Activated CD8-positive, alpha-beta memory T cell treated with anti-CD3 and anti-CD28 coated beads, Interleukin-2, amount 10 ng/mL, durations not matched to agents 7 days and 5 days (primary cell): ENCODE measurements at regions not wholly inside any gene's neighbourhood (a gene's known extent, or its start where the extent isn't known, plus 50 kb on each side); places are given as distances from the start of the nearest gene placed in this dataset.

ENCODE experiments used
- ATAC-seq: fragments of 150-1000 bp; cut with Tn5 transposase; one replicate; pipeline ENCODE4 v1.10.0; 2021; ENCODE audit warnings: moderate library complexity
- CTCF ChIA-PET: fragments of 350-600 bp; sonication (Branson Sonifier 250); formaldehyde crosslinking; loops from one replicate; lab custom pipeline; 2021; ENCODE audit warnings: antibody characterized with exemption; lab: Charles Lee
- DNase-seq: peaks from one replicate; pipeline ENCODE4 v3.0.0-alpha.2; 2020
- H3K27ac Mint-ChIP-seq: one replicate; pipeline ENCODE4 v1.8.0; 2021; ENCODE audit warnings: mild to moderate bottlenecking, mixed read lengths
- H3K27me3 Mint-ChIP-seq: one replicate; pipeline ENCODE4 v1.8.0; 2021; ENCODE audit warnings: mixed read lengths
- H3K36me3 Mint-ChIP-seq: one replicate; pipeline ENCODE4 v1.8.0; 2021; ENCODE audit warnings: mild to moderate bottlenecking, mixed read lengths
- H3K4me1 Mint-ChIP-seq: one replicate; pipeline ENCODE4 v1.8.0; 2021; ENCODE audit warnings: mixed read lengths
- H3K4me3 Mint-ChIP-seq: one replicate; pipeline ENCODE4 v1.8.0; 2021; ENCODE audit warnings: mild to moderate bottlenecking, moderate library complexity, mixed read lengths
- H3K9me3 Mint-ChIP-seq: one replicate; pipeline ENCODE4 v1.8.0; 2022; ENCODE audit warnings: low read depth, mixed read lengths

DNA sequence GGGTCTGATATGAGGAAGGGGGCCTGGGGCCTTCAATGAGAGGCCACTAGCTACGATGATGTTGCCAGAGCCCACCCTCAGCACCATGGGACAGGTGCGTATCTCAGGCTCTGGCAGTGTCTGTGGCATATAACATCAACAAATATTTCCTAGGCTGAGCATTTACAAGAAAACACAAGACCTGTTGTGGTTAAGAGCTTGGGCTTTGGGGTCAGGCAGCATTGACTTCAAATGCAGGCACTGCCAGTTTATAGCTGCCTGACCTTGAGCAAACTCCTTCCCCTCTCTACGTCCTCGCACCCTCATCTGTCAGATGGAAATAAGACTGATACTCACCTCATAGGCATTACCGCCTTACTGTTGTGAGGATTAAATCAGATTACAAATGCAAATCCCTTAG, 156.0 kb downstream of the KATNAL1 start:
- peak; percentile 61 for DNase-seq

DNA sequence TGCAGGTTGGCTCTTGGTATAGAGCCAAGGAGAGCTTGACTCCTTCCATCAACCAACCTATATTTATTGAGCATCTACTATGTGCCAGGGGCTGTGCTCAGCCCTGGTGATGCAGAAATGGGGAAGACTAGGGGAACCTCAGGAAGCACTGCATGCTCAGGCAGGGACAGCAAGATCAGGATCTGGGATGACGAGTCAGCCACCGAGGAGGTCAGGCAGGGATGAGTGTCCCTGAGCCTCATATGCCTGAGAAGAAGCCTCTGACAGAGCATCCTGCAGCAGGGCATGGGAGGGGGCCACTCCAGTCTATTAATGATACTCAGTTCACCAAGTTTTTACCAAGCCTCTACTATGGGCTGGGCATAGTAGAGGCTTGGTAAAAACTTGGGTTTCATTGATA, 158.1 kb downstream of the KATNAL1 start:
- CTCF ChIA-PET: interaction anchor here (9.5 to 10.5 kb wide), 2 partner anchors 8 to 16 kb away, joined by 62 to 146 read pairs; no protein-coding TSS in a partner anchor
- Mint-ChIP-seq H3K9me3 (peaks cover 2% of the 10 kb centered on the region), H3K4me1 (peaks cover 74% of the 10 kb centered on the region), H3K27ac (peak overlapping the region; percentile 87), H3K27me3 (no peaks in the 10 kb centered on the region), H3K4me3 (no peak overlapping the region), H3K36me3 (peaks cover 7% of the 10 kb centered on the region)
- DNase-seq: no peak
- no peak for ATAC-seq

More for the DNA sequence above, 156.0 kb downstream of the KATNAL1 start:
- Mint-ChIP-seq H3K9me3 (no peaks in the 10 kb centered on the region), H3K36me3 (no peaks in the 10 kb centered on the region), H3K27me3 (no peaks in the 10 kb centered on the region), H3K27ac (peak overlapping the region; percentile 37), H3K4me3 (no peak overlapping the region), H3K4me1 (peaks cover 65% of the 10 kb centered on the region)
- peak; percentile 8 for ATAC-seq
- CTCF ChIA-PET: interaction anchor here (0.7 to 12.9 kb wide), 3 partner anchors 18 to 148 kb away, joined by 3 to 185 read pairs (median 3); no protein-coding TSS in a partner anchor

DNA sequence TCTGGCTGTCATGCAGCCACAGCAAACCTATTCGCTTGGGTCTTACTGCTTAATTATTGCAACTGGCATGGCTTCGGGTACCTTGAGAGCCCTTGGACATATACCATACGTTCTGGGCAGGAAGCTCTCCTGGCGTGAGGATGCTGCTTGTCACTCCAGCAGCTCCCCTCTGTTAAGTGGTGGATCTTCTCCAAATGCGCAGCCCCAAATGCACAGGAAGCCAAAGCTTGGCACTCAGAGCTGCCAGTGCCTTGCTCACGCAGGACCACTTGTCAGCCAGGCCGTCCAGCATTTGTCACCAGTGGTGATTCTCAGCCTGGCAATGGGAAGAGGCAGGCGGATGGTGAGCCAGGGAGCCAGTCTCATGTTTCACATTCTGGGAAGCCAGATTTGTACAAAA, 158.6 kb downstream of the KATNAL1 start:
- H3K27me3 Mint-ChIP-seq: no peaks in the 10 kb centered on the region
- peak overlapping the region; percentile 87 for H3K27ac Mint-ChIP-seq
- peaks cover 2% of the 10 kb centered on the region for H3K9me3 Mint-ChIP-seq
- DNase-seq: no peak
- H3K4me3 Mint-ChIP-seq: no peak overlapping the region
- H3K4me1 Mint-ChIP-seq: peaks cover 78% of the 10 kb centered on the region
- H3K36me3 Mint-ChIP-seq: peaks cover 7% of the 10 kb centered on the region
- ATAC-seq: no peak
- CTCF ChIA-PET: interaction anchor here (9.5 to 10.5 kb wide), 2 partner anchors 9 to 16 kb away, joined by 62 to 146 read pairs; no protein-coding TSS in a partner anchor

DNA sequence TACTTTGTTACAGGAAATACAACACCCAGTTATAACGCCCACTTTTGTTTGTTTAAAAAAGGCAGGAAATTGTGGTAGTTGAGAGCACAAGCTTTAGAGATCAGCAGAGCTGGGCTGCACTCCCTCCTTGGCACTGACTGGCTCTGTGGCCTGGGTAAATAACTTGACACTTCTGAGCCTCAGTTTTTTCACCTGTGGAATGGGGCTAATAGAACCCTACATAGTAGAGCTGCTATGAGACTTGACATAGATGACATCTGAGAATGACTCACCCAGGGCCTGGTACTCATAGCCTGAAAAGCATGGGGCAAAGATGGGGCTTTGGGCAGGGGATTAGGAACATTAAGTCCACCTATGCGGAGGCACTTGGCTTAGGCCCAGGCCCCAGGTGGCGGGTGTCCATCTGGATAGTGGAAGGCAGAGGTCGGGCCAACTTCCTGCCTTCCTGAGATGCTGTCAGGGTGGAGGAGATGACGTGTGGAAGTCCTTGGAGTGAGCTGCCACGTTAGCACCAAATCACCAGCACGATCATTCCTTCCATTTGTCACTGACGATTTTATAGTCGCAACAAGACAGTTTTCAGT, 159.1 kb downstream of the KATNAL1 start:
- H3K36me3 Mint-ChIP-seq: peaks cover 7% of the 10 kb centered on the region
- DNase-seq: peak; percentile 77
- CTCF ChIA-PET: interaction anchor here (0.7 to 10.5 kb wide), 5 partner anchors 9 to 423 kb away, joined by 3 to 146 read pairs (median 6); no protein-coding TSS in a partner anchor
- H3K4me3 Mint-ChIP-seq: no peak overlapping the region
- H3K4me1 Mint-ChIP-seq: peaks cover 82% of the 10 kb centered on the region
- H3K27ac Mint-ChIP-seq: peak overlapping the region; percentile 87
- no peaks in the 10 kb centered on the region for H3K27me3 Mint-ChIP-seq
- peak; percentile 71 for ATAC-seq
- H3K9me3 Mint-ChIP-seq: peaks cover 2% of the 10 kb centered on the region

GRCh38 chr13:30147421-30147820, 159.9 kb downstream of the KATNAL1 start:
- ATAC-seq (no peak), DNase-seq (no peak)
- peaks cover 2% of the 10 kb centered on the region for H3K9me3 Mint-ChIP-seq
- H3K4me3 Mint-ChIP-seq: no peak overlapping the region
- CTCF ChIA-PET: interaction anchor here (1.5 to 10.5 kb wide), 7 partner anchors 10 to 897 kb away, joined by 3 to 146 read pairs (median 7); partner anchors contain the start of gene KATNAL1
- peaks cover 7% of the 10 kb centered on the region for H3K36me3 Mint-ChIP-seq
- no peaks in the 10 kb centered on the region for H3K27me3 Mint-ChIP-seq
- peaks cover 87% of the 10 kb centered on the region for H3K4me1 Mint-ChIP-seq
- H3K27ac Mint-ChIP-seq: peak overlapping the region; percentile 87

DNA sequence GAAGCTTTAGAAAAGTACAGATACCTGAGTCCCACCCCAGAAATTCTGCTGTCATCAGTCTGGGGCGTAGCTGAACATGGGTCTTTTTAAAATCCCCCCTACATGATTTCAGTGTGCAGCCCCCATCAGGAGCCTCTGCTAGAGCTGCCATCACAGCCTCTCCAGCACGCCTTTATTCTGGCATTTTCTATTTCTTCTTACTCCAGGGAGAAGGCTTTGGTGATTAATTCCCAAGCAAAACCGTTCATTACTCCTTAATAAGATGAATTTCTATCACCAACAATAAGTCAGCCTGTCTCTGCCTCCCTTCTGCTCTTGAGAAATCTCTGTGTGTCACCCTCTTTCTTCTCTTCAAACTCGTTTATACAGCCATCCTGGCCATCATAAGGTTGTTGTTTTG, 160.3 kb downstream of the KATNAL1 start:
- peak overlapping the region; percentile 87 for H3K27ac Mint-ChIP-seq
- H3K36me3 Mint-ChIP-seq: peaks cover 7% of the 10 kb centered on the region
- DNase-seq (no peak), ATAC-seq (no peak)
- H3K4me1 Mint-ChIP-seq: peaks cover 87% of the 10 kb centered on the region
- CTCF ChIA-PET: interaction anchor here (1.5 to 10.5 kb wide), 7 partner anchors 10 to 898 kb away, joined by 3 to 146 read pairs (median 7); partner anchors contain the start of gene KATNAL1
- H3K27me3 Mint-ChIP-seq: no peaks in the 10 kb centered on the region
- H3K9me3 Mint-ChIP-seq: peaks cover 2% of the 10 kb centered on the region
- no peak overlapping the region for H3K4me3 Mint-ChIP-seq

DNA sequence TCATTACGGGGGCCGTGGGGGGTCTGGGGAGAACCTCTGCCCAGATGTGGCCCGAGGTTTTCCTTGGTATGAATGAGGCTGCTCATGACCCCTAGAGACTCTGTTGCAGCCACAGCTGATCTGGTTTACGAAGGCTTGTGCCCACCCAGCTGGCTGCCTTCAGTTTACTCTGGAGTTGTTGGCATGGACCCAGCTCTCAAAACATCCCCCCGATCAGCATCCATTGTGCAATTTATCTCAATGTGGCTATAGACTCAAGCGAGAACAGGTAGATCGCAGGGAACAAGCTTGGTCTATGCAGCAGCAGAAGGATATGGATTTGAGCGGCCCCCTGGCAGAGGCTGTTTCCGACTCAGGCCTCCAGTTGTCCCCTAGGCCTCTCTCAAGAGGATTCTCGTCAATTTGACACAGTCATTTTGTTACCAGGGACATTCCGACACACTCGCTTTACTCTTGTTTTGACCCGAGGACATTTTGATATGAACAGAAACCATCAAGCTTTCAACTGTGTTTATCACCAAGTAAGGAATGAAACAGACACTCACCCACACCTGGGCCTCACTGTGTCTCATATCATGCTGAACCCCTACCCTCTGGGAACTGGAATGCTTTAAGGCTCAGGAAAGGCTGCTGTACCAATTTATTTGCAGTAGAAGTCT, 161.5 kb downstream of the KATNAL1 start:
- ATAC-seq (peak; percentile 24), DNase-seq (peak; percentile 50)
- peaks cover 2% of the 10 kb centered on the region for H3K9me3 Mint-ChIP-seq
- H3K27ac Mint-ChIP-seq: peak overlapping the region; percentile 87
- H3K4me1 Mint-ChIP-seq: peaks cover 79% of the 10 kb centered on the region
- peak overlapping the region; percentile 29 for H3K4me3 Mint-ChIP-seq
- no peaks in the 10 kb centered on the region for H3K27me3 Mint-ChIP-seq
- peaks cover 7% of the 10 kb centered on the region for H3K36me3 Mint-ChIP-seq
- CTCF ChIA-PET: interaction anchor here (1.5 to 10.5 kb wide), 6 partner anchors 8 to 899 kb away, joined by 3 to 146 read pairs (median 10); partner anchors contain the start of gene KATNAL1

DNA sequence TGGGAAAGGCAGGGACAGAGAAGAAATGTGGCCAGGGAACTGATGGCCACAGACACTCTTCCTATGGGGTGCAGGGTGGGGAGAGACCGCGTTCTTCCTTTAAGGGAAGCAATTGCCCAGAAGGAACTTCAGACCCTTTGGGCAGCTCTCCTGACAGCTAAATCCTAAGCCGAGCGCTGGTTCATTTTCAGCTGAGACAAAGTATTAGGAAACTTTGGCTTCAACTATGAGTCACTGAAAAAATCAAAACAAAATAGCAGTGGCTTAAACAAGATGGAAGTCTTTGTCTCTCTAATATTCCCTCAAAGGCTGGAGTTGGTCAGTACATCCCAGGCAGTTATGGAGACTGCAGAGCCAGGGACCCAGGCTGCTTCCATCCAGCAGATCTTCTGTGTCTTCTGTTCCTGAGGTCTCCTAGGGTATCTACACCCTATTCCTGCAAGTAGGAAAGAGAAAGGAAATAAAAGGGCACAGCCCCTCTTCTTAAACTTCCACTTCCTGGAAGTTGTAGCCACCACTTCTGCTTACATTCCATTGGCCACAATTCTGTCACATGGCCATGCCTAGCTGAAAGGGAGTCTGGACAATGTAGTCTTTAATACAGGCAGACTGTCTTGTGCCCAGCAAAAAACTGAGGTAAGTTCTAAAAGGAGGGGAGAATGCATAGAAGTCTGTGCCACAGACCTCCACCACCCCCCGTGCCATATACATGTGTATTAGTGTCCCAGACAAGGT, 163.5 kb downstream of the KATNAL1 start:
- no peak overlapping the region for H3K4me3 Mint-ChIP-seq
- ATAC-seq (peak; percentile 29), DNase-seq (peak; percentile 74)
- peaks cover 2% of the 10 kb centered on the region for H3K9me3 Mint-ChIP-seq
- CTCF ChIA-PET: interaction anchor here (9.5 to 10.5 kb wide), 2 partner anchors 11 to 14 kb away, joined by 62 to 146 read pairs; no protein-coding TSS in a partner anchor
- no peaks in the 10 kb centered on the region for H3K27me3 Mint-ChIP-seq
- H3K4me1 Mint-ChIP-seq: peaks cover 63% of the 10 kb centered on the region
- peak overlapping the region; percentile 26 for H3K27ac Mint-ChIP-seq
- H3K36me3 Mint-ChIP-seq: peaks cover 7% of the 10 kb centered on the region

DNA sequence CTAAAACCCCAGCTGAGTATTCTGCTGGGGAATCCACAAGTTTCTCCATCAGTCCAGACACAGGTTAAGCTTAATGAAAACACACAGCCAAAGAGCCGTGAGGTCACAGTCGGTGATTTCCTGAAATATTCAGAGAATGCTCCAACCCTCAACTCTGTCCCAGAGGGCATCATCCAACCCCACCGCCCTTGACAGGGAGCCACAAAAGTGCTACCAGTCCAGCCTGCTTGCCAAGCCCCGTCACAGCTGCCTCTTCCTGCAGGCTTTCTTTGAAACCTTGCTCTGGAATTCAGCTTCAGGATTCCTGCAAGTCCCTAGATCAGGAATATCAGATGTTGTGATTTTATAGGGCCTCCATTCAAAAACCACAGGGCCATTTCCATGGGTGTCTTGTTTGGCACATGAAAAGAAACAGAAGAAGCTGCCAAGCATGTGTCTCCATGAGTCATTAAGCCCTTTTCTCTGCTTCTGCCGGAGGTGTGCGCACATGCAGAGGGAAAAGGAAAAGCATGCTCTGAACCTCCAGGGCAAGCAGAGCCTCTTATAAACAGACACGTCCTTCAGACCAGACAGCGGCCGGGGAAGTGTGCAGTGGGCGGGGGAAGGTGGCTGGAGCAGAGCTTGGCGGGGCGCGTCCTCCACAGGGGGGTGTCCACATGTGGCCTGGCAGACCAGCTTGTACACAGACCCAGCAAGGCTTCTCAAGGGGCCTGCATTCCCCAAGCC, 164.7 kb downstream of the KATNAL1 start:
- Mint-ChIP-seq H3K27me3 (no peaks in the 10 kb centered on the region), H3K4me1 (peaks cover 54% of the 10 kb centered on the region), H3K27ac (peak overlapping the region; percentile 44), H3K36me3 (peaks cover 7% of the 10 kb centered on the region), H3K4me3 (no peak overlapping the region), H3K9me3 (peaks cover 2% of the 10 kb centered on the region)
- CTCF ChIA-PET: interaction anchor here (1.5 to 10.5 kb wide), 4 partner anchors 10 to 253 kb away, joined by 3 to 146 read pairs (median 34); no protein-coding TSS in a partner anchor
- no peak for DNase-seq
- no peak for ATAC-seq

- H3K36me3 Mint-ChIP-seq: peaks cover 7% of the 10 kb centered on the region
- peak overlapping the region; percentile 44 for H3K27ac Mint-ChIP-seq
- H3K27me3 Mint-ChIP-seq: no peaks in the 10 kb centered on the region
- H3K9me3 Mint-ChIP-seq: peaks cover 2% of the 10 kb centered on the region
- H3K4me1 Mint-ChIP-seq: peaks cover 47% of the 10 kb centered on the region
- no peak for DNase-seq
- no peak overlapping the region for H3K4me3 Mint-ChIP-seq
- ATAC-seq: no peak
- CTCF ChIA-PET: interaction anchor here (1.5 to 10.5 kb wide), 4 partner anchors 9 to 254 kb away, joined by 3 to 146 read pairs (median 34); no protein-coding TSS in a partner anchor
These were observed 165.4 kb downstream of the KATNAL1 start for GRCh38 chr13:30141775-30142485.

DNA sequence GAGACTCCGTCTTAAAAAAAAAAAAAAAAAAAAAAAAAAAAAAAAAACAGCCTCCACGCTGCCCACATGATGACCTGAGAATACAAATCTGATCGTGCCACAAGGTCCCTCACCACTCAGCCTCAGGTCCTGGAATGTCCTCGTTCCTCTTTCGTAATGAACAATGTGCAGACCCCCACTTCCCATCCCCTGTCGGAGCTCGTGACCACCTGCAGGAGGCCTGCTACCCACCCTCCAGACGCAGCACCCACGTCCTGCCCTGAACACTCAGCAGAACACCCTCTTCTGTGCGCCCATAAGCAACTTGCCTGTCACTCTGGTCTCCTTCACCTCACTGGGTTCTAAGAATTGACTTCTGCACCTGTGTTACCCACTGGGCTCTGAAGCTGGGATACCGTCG, 166.4 kb downstream of the KATNAL1 start:
- no peak overlapping the region for H3K27ac Mint-ChIP-seq

DNA sequence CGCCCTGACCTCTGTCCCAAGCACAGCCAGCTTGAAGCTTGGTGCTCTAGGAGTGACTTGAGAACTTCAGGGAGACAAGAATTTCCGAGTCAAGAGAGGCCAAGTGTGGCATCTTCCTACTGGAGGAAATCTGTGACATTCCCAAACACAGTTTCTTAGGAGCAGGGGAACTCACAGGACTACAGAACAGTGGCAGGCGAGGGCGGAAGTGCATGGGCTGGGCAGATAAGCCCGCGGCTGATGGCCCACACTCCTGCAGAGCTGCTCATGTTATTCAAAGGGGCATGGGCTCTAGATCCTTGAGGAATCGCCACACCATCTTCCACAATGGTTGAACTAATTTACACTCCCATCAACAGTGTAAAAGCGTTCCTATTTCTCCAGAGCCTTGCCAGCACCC, 168.8 kb downstream of the KATNAL1 start:
- CTCF ChIA-PET: no interaction called here
- Mint-ChIP-seq H3K36me3 (no peaks in the 10 kb centered on the region), H3K9me3 (no peaks in the 10 kb centered on the region), H3K27me3 (no peaks in the 10 kb centered on the region), H3K4me3 (no peak overlapping the region), H3K4me1 (peaks cover 19% of the 10 kb centered on the region), H3K27ac (no peak overlapping the region)
- ATAC-seq (no peak), DNase-seq (no peak)

More for the DNA sequence above, 166.4 kb downstream of the KATNAL1 start:
- peaks cover 5% of the 10 kb centered on the region for H3K36me3 Mint-ChIP-seq
- H3K4me3 Mint-ChIP-seq: no peak overlapping the region
- DNase-seq: no peak
- H3K9me3 Mint-ChIP-seq: peaks cover 2% of the 10 kb centered on the region
- ATAC-seq: no peak
- peaks cover 37% of the 10 kb centered on the region for H3K4me1 Mint-ChIP-seq
- CTCF ChIA-PET: interaction anchor here (0.6 to 10.5 kb wide), 5 partner anchors 8 to 887 kb away, joined by 3 to 146 read pairs (median 3); no protein-coding TSS in a partner anchor
- no peaks in the 10 kb centered on the region for H3K27me3 Mint-ChIP-seq
